ENCODE measurements at regions not wholly inside any gene's neighbourhood (a gene's known extent, or its start where the extent isn't known, plus 50 kb on each side); places are given as distances from the start of the nearest gene placed in this dataset.
"Not testable (repeated sequence)": the region's sequence is repeated elsewhere in the genome, so short reads cannot be mapped to it uniquely, and the experiment has no call there.

- no peak for DNase-seq (ENCODE audit: low read depth)
- no peak for TF ChIP-seq MAX (IDR thresholded peaks at IDR 0.05; ENCODE audit: low read depth, low read length)
- no peak for TF ChIP-seq POLR2A (IDR thresholded peaks at IDR 0.05; ENCODE audit: extremely low read depth, insufficient read length)
- TF ChIP-seq CTCF (IDR thresholded peaks at IDR 0.05; ENCODE audit: low read depth, low read length), result no peak
- TF ChIP-seq MYC (IDR thresholded peaks at IDR 0.05; ENCODE audit: low read depth, low read length), result no peak
- H3K4me3 ChIP-seq (ENCODE audit: low read depth, low read length), result no peak overlapping the region
Observed at GRCh38 chr14:106347291-106347778, 821.0 kb downstream of the TMEM121 start.

- TF ChIP-seq POLR2A (IDR thresholded peaks at IDR 0.05; ENCODE audit: extremely low read depth, insufficient read length) (no peak), MAX (IDR thresholded peaks at IDR 0.05; ENCODE audit: low read depth, low read length) (no peak), CTCF (IDR thresholded peaks at IDR 0.05; ENCODE audit: low read depth, low read length) (no peak), MYC (IDR thresholded peaks at IDR 0.05; ENCODE audit: low read depth, low read length) (no peak)
- no peak overlapping the region for H3K4me3 ChIP-seq (ENCODE audit: low read depth, low read length)
- DNase-seq (ENCODE audit: low read depth), result no peak
Observed at GRCh38 chr14:106347890-106348755, 821.7 kb downstream of the TMEM121 start.

GRCh38 chr14:106348873-106349540 lies 822.6 kb downstream of the TMEM121 start:
- H3K4me3 ChIP-seq (ENCODE audit: low read depth, low read length), result not testable (repeated sequence)
- TF ChIP-seq CTCF (IDR thresholded peaks at IDR 0.05; ENCODE audit: low read depth, low read length), result peak; percentile 44
- peak; percentile 49 for DNase-seq (ENCODE audit: low read depth)

GRCh38 chr14:106349678-106350457 lies 823.5 kb downstream of the TMEM121 start:
- DNase-seq (ENCODE audit: low read depth); H3K4me3 ChIP-seq (ENCODE audit: low read depth, low read length): not testable (repeated sequence)

- H3K4me3 ChIP-seq (ENCODE audit: low read depth, low read length); DNase-seq (ENCODE audit: low read depth): not testable (repeated sequence)
Observed at GRCh38 chr14:106355007-106355791, 828.8 kb downstream of the TMEM121 start.

- H3K4me3 ChIP-seq (ENCODE audit: low read depth, low read length); DNase-seq (ENCODE audit: low read depth): not testable (repeated sequence)
Observed at GRCh38 chr14:106355881-106356642, 829.7 kb downstream of the TMEM121 start.

- DNase-seq (ENCODE audit: low read depth); H3K4me3 ChIP-seq (ENCODE audit: low read depth, low read length): not testable (repeated sequence)
Observed at GRCh38 chr14:106356643-106356930, 830.2 kb downstream of the TMEM121 start.

GRCh38 chr14:106359157-106359887 lies 832.9 kb downstream of the TMEM121 start:
- H3K4me3 ChIP-seq (ENCODE audit: low read depth, low read length); DNase-seq (ENCODE audit: low read depth): not testable (repeated sequence)

- H3K4me3 ChIP-seq (ENCODE audit: low read depth, low read length); DNase-seq (ENCODE audit: low read depth): not testable (repeated sequence)
Observed at GRCh38 chr14:106365371-106365770, 839.0 kb downstream of the TMEM121 start.

GRCh38 chr14:106365894-106366293 lies 839.5 kb downstream of the TMEM121 start:
- H3K4me3 ChIP-seq (ENCODE audit: low read depth, low read length); DNase-seq (ENCODE audit: low read depth): not testable (repeated sequence)

- not testable (repeated sequence) for H3K4me3 ChIP-seq (ENCODE audit: low read depth, low read length); DNase-seq (ENCODE audit: low read depth)
Observed at GRCh38 chr14:106366971-106367370, 840.6 kb downstream of the TMEM121 start.

Measured in NB4 (cell line).